Fibroblast of skin of right quadriceps (primary cell): ENCODE measurements at regions not wholly inside any gene's neighbourhood (a gene's known extent, or its start where the extent isn't known, plus 50 kb on each side); places are given as distances from the start of the nearest gene placed in this dataset.

ENCODE experiments used
- DNase-seq: peaks from one replicate; pipeline ENCODE4 v3.0.0-alpha.2; 2013

DNA sequence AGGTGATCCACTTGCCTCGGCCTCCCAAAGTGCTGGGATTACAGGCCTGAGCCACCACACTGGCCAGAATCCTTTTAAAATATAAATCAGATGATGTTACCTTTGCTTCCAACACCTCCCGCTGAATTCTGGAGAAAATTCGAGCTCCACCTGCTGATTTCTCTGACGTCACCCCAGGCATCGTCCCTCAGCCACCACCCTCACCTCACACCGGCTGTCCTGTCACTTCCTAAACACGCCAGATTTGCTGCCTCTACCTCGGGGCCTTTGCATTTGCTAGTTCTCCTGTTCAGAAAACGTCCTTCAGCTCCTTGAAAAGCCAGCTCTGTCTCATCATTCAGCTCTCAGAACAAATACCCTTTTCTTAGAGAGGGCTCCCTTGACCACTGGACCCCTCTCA lies 57.9 kb downstream of the FBXO2 start:
- no peak for DNase-seq

GRCh38 chr1:11595285-11595684 lies 58.9 kb downstream of the FBXO2 start:
- no peak for DNase-seq

- DNase-seq = no peak
These were observed 59.6 kb downstream of the FBXO2 start for GRCh38 chr1:11594625-11595024.

DNA sequence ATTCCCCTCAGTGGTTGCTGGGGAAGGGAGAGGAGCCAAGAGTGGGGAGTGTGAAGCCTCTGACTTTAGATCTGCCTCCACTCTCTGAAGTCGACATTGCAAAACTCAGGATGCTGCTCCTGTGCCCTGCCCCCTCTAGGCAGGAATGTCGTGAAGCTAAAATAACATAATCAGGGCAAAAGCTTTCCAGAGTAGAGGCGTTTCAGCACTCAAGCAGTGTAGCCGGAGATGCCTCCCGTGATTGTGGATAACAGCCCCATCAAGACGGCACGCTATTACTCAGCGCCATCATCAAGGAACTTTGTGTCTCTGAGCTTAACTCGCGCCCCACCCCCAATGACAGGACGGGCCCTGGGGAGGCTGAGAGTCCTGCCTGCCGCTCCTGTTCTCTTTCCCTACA lies 60.0 kb downstream of the FBXO2 start:
- peak; percentile 21 for DNase-seq

- DNase-seq = no peak
These were observed 61.5 kb downstream of the FBXO2 start for GRCh38 chr1:11592752-11593151.

- DNase-seq = no peak
These were observed 63.8 kb downstream of the FBXO2 start for GRCh38 chr1:11590395-11590794.
